Tibial nerve (tissue), 4 donors: ENCODE measurements at regions not wholly inside any gene's neighbourhood (a gene's known extent, or its start where the extent isn't known, plus 50 kb on each side); places are given as distances from the start of the nearest gene placed in this dataset.
"Not testable (repeated sequence)": the region's sequence is repeated elsewhere in the genome, so short reads cannot be mapped to it uniquely, and the experiment has no call there.

Source experiments
- DNase-seq, 2 donors: peaks; one replicate each; pipeline ENCODE4 v3.0.0-alpha.2; 2019; ENCODE audit warnings: low spot score in 2 of 2
- H3K27ac ChIP-seq, 4 donors: fragments of 200-600 bp; sonication (generic) in 3 of 4; one replicate each; pipeline ENCODE4 v1.5.1; 2017 to 2019; ENCODE audit warnings: mild to moderate bottlenecking in 1 of 4
- H3K27me3 ChIP-seq, 2 donors: fragments of 200-600 bp; sonication (generic) in 1 of 2; one replicate each; pipeline versions ENCODE4 v1.5.1 to v1.6.0; 2017 to 2019
- H3K36me3 ChIP-seq, 3 donors: fragments of 200-600 bp; sonication (generic); one replicate each; pipeline ENCODE4 v1.5.1; 2018 to 2019
- H3K4me1 ChIP-seq, 4 donors: fragments of 200-600 bp; sonication (generic) in 3 of 4; one replicate each; pipeline ENCODE4 v1.5.1; 2017 to 2019
- H3K4me3 ChIP-seq, 4 donors: fragments of 200-600 bp; sonication (generic) in 3 of 4; one replicate each; pipeline ENCODE4 v1.5.1; 2017 to 2019; ENCODE audit warnings: mild to moderate bottlenecking in 1 of 4, moderate library complexity in 1 of 4
- H3K9me3 ChIP-seq, 4 donors: fragments of 200-600 bp; sonication (generic) in 3 of 4; one replicate each; pipeline ENCODE4 v1.5.1; 2017 to 2019
- EP300 ChIP-seq, 2 donors: sonication (generic); formaldehyde crosslinking; IDR thresholded peaks; one replicate each; pipeline ENCODE4 v1.6.1; 2017; ENCODE audit warnings: antibody characterized with exemption in 2 of 2, mild to moderate bottlenecking in 1 of 2
- POLR2A ChIP-seq, 2 donors: fragments of 450-650 bp; IDR thresholded peaks; one replicate each; pipeline ENCODE4 v1.6.1; 2017; ENCODE audit warnings: antibody characterized with exemption in 2 of 2, mild to moderate bottlenecking in 2 of 2, moderate library complexity in 2 of 2
- WGBS, 2 donors: methylation state at CpG; one replicate each; pipeline ENCODE4 v1.1.5; 2018; 5-methylcytosine and 5-hydroxymethylcytosine counted together
- TF ChIP-seq, protein P1 (sequence below), 5 experiments: fragments of 200-600 bp in 3 of 5; fragments of 450-650 bp in 2 of 5; sonication (generic) in 3 of 5; IDR thresholded peaks; one replicate each; pipeline ENCODE4 v1.5.1; 2016 to 2019; ENCODE audit warnings: antibody characterized with exemption in 5 of 5, mild to moderate bottlenecking in 3 of 5, moderate library complexity in 2 of 5

DNA sequence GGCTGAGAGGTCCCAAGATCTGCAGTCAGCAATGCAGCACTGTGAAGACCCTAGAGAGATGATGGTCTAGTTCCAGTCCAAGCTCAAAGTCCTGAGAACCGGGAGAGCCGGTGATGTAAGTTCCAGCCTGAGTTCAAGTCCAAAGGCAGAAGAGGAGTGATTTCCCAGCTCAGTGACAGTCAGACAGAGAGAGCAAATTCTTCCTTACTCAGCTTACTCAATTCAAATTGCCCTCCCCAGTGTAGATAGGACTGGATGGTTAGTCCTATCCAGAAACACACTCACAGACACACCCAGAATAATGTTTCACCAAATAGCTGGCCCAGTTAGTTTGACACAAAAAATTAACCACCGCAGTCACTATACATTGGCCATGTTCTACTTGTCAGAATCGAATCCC is 185.5 kb upstream of the MYO3A start:
- no peak overlapping the region for H3K27ac ChIP-seq
- no peaks in the 10 kb centered on the region for H3K4me1 ChIP-seq
- H3K36me3 ChIP-seq: no peaks in the 10 kb centered on the region
- WGBS, 2 donors: 90 to 97% methylated on average over 4 of the region's 4 CpGs
- no peak overlapping the region for H3K4me3 ChIP-seq
- TF ChIP-seq POLR2A (IDR thresholded peaks at IDR 0.05) (no peak), EP300 (IDR thresholded peaks at IDR 0.05) (no peak)
- TF ChIP-seq, protein P1, sequence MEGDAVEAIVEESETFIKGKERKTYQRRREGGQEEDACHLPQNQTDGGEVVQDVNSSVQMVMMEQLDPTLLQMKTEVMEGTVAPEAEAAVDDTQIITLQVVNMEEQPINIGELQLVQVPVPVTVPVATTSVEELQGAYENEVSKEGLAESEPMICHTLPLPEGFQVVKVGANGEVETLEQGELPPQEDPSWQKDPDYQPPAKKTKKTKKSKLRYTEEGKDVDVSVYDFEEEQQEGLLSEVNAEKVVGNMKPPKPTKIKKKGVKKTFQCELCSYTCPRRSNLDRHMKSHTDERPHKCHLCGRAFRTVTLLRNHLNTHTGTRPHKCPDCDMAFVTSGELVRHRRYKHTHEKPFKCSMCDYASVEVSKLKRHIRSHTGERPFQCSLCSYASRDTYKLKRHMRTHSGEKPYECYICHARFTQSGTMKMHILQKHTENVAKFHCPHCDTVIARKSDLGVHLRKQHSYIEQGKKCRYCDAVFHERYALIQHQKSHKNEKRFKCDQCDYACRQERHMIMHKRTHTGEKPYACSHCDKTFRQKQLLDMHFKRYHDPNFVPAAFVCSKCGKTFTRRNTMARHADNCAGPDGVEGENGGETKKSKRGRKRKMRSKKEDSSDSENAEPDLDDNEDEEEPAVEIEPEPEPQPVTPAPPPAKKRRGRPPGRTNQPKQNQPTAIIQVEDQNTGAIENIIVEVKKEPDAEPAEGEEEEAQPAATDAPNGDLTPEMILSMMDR (IDR thresholded peaks at IDR 0.05): no peak
- no peaks in the 10 kb centered on the region for H3K27me3 ChIP-seq
- no peak for DNase-seq
- no peaks in the 10 kb centered on the region for H3K9me3 ChIP-seq

GRCh38 chr10:25753776-25754175 is 180.3 kb upstream of the MYO3A start:
- 70 to 72% methylated on average over 2 of the region's 2 CpGs for WGBS, 2 donors
- H3K36me3 ChIP-seq: no peaks in the 10 kb centered on the region
- H3K4me1 ChIP-seq: no peaks in the 10 kb centered on the region
- no peak for DNase-seq
- no peak for TF ChIP-seq EP300 (IDR thresholded peaks at IDR 0.05)
- TF ChIP-seq, protein P1 (IDR thresholded peaks at IDR 0.05): no peak
- H3K27ac ChIP-seq: no peak overlapping the region
- H3K4me3 ChIP-seq: no peak overlapping the region
- no peaks in the 10 kb centered on the region for H3K27me3 ChIP-seq
- peaks cover 0 to 6% (median 0%) of the 10 kb centered on the region in 4 donors for H3K9me3 ChIP-seq

GRCh38 chr10:25755874-25756273 is 178.2 kb upstream of the MYO3A start:
- H3K27me3 ChIP-seq, H3K4me1 ChIP-seq, DNase-seq, H3K36me3 ChIP-seq, H3K27ac ChIP-seq, H3K4me3 ChIP-seq, H3K9me3 ChIP-seq: not testable (repeated sequence)
- WGBS, 2 donors: 96 to 97% methylated on average over 14 to 21 of the region's 24 CpGs

- WGBS, 2 donors: 86 to 91% methylated on average over 23 to 24 of the region's 24 CpGs
- Histone ChIP-seq H3K27ac (no peak overlapping the region), H3K4me1 (no peaks in the 10 kb centered on the region), H3K27me3 (no peaks in the 10 kb centered on the region), H3K4me3 (no peak overlapping the region), H3K36me3 (no peaks in the 10 kb centered on the region), H3K9me3 (peaks cover 0 to 6% (median 0%) of the 10 kb centered on the region in 4 donors)
- TF ChIP-seq EP300 (IDR thresholded peaks at IDR 0.05) (no peak), POLR2A (IDR thresholded peaks at IDR 0.05) (no peak)
- TF ChIP-seq, protein P1 (IDR thresholded peaks at IDR 0.05): no peak
- no peak for DNase-seq
These were observed 177.2 kb upstream of the MYO3A start for GRCh38 chr10:25756784-25757183.

DNA sequence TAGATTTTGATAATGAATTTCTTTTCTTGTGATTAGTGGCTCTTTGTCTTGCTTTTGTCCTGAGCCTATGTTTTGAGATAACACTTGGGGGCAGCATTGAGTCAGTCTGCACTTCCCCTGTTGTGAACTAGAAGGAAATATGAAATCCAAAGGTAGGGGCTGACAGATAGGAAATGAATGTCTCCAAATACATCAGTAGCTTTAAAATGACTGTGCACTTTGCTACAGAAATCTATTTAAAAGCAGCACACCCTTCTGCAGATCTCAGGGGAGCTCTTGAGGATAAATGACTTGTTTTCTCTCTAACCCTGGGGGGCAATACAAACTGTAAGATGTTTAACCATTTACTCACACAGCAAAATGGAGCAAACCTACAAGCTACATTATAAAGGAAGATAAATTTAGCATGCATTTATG is 176.0 kb upstream of the MYO3A start:
- H3K36me3 ChIP-seq: no peaks in the 10 kb centered on the region
- no peak for DNase-seq
- H3K4me1 ChIP-seq: no peaks in the 10 kb centered on the region
- no peak overlapping the region for H3K4me3 ChIP-seq
- H3K9me3 ChIP-seq: peaks cover 0 to 6% (median 0%) of the 10 kb centered on the region in 4 donors
- no peaks in the 10 kb centered on the region for H3K27me3 ChIP-seq
- H3K27ac ChIP-seq: no peak overlapping the region
- TF ChIP-seq, protein P1 (IDR thresholded peaks at IDR 0.05): peak in 3 of 5 experiments; percentile 14 to 40 (median 22)
- TF ChIP-seq POLR2A (IDR thresholded peaks at IDR 0.05): no peak

DNA sequence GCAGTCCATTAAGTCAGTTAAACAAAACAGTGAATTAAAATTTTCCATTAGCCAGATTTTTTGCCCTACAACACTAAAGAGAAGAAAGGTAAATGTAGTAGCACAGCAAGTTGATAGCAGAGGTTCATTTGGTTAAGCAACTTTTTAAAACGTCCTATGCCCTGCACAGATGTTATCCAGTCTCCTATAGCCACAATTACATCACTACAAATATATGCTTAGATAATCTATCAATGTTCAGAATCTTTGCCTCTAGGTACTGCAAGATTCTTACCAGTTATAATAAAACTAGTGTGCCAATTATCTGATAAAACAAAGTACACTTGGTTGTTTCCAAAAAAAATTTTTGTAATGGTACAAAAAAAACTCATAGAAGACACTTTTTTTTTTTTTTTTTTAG is 175.5 kb upstream of the MYO3A start:
- no peaks in the 10 kb centered on the region for H3K4me1 ChIP-seq
- H3K4me3 ChIP-seq: no peak overlapping the region
- H3K36me3 ChIP-seq: no peaks in the 10 kb centered on the region
- TF ChIP-seq EP300 (IDR thresholded peaks at IDR 0.05): no peak
- TF ChIP-seq, protein P1 (IDR thresholded peaks at IDR 0.05): no peak
- TF ChIP-seq POLR2A (IDR thresholded peaks at IDR 0.05): no peak
- 8 to 27% methylated on average over 1 of the region's 1 CpG for WGBS, 2 donors
- no peak for DNase-seq
- no peak overlapping the region for H3K27ac ChIP-seq
- H3K9me3 ChIP-seq: peaks cover 0 to 6% (median 0%) of the 10 kb centered on the region in 4 donors
- no peaks in the 10 kb centered on the region for H3K27me3 ChIP-seq
